HEK293 (cell line): ENCODE measurements at regions not wholly inside any gene's neighbourhood (a gene's known extent, or its start where the extent isn't known, plus 50 kb on each side); places are given as distances from the start of the nearest gene placed in this dataset.

Experiments
- CTCF ChIA-PET: fragments of 350-600 bp; formaldehyde crosslinking; extraction: SDS; loops from one replicate; lab custom pipeline; 2021; ENCODE audit warnings: antibody characterized with exemption; lab: Yijun Ruan, JAX
- POLR2A ChIA-PET: fragments of 300-600 bp; formaldehyde crosslinking; extraction: SDS; loops from one replicate; lab custom pipeline; 2020; ENCODE audit warnings: antibody characterized with exemption, inconsistent platforms; lab: Yijun Ruan, JAX
- H3K27ac ChIP-seq: fragments of 200-500 bp; sonication (Bioruptor generic); 2 replicates; pipeline ENCODE4 v1.5.1; 2014; ENCODE audit warnings: low read depth, low read length, control low read depth, inconsistent platforms; ENCODE audit errors: extremely low read depth
- H3K36me3 ChIP-seq, 2 experiments: fragments of 200-500 bp in 1 of 2; sonication (Bioruptor generic) in 1 of 2; 1 replicate in 1 of 2; 2 replicates in 1 of 2; pipeline ENCODE4 v1.5.1; 2014 to 2017; ENCODE audit warnings: inconsistent platforms in 2 of 2, low read length in 2 of 2; ENCODE audit not compliant: control insufficient read depth in 2 of 2, insufficient read depth in 1 of 2
- H3K4me1 ChIP-seq: fragments of 200-500 bp; sonication (Bioruptor generic); 2 replicates; pipeline ENCODE4 v1.5.1; 2014; ENCODE audit warnings: mild to moderate bottlenecking, low read length, inconsistent platforms; ENCODE audit not compliant: control insufficient read depth, insufficient read depth
- H3K4me3 ChIP-seq: 2 replicates; pipeline ENCODE4 v1.5.1; 2011; ENCODE audit warnings: low read depth, mild to moderate bottlenecking, control low read depth, low read length, moderate library complexity
- H3K9me3 ChIP-seq: fragments of 200-500 bp; sonication (Bioruptor generic); 2 replicates; pipeline ENCODE4 v1.5.1; 2014; ENCODE audit warnings: low read depth, low read length, inconsistent platforms; ENCODE audit not compliant: control insufficient read depth, insufficient read depth
- HOXD13 ChIP-seq: sonication (generic); formaldehyde crosslinking; IDR thresholded peaks from 2 replicates; pipeline ENCODE4 v1.8.0; 2022; ENCODE audit warnings: missing genetic modification reagents, borderline replicate concordance
- KLF10 ChIP-seq: fragments of 450-650 bp; IDR thresholded peaks from 2 replicates; pipeline ENCODE4 v1.5.1; 2018; ENCODE audit warnings: missing biosample characterization, mild to moderate bottlenecking, missing genetic modification characterization
- RBAK ChIP-seq: fragments of 450-650 bp; formaldehyde crosslinking; IDR thresholded peaks from 2 replicates; pipeline ENCODE4 v1.5.1; 2016; ENCODE audit warnings: missing biosample characterization, missing genetic modification characterization
- REST ChIP-seq: fragments of 450-650 bp; formaldehyde crosslinking; IDR thresholded peaks from 2 replicates; pipeline ENCODE4 v1.5.1; 2016; ENCODE audit warnings: missing biosample characterization, missing genetic modification characterization
- ZNF138 ChIP-seq: fragments of 450-650 bp; formaldehyde crosslinking; IDR thresholded peaks from 2 replicates; pipeline ENCODE4 v1.5.1; 2016; ENCODE audit warnings: missing biosample characterization, missing genetic modification characterization, borderline replicate concordance
- ZNF169 ChIP-seq: fragments of 450-650 bp; formaldehyde crosslinking; IDR thresholded peaks from 2 replicates; pipeline ENCODE4 v1.5.1; 2016; ENCODE audit warnings: missing biosample characterization, missing genetic modification characterization
- ZNF211 ChIP-seq: fragments of 450-650 bp; formaldehyde crosslinking; IDR thresholded peaks from 2 replicates; pipeline ENCODE4 v1.5.1; 2016; ENCODE audit warnings: low read depth, missing biosample characterization, missing genetic modification characterization
- ZNF239 ChIP-seq: fragments of 450-650 bp; formaldehyde crosslinking; IDR thresholded peaks from 2 replicates; pipeline ENCODE4 v1.5.1; 2016; ENCODE audit warnings: missing biosample characterization, missing genetic modification characterization
- ZNF513 ChIP-seq: fragments of 450-650 bp; IDR thresholded peaks from 2 replicates; pipeline ENCODE4 v1.5.1; 2018; ENCODE audit warnings: missing biosample characterization, missing genetic modification characterization
- ZNF561 ChIP-seq: fragments of 450-650 bp; IDR thresholded peaks from 2 replicates; pipeline ENCODE4 v1.5.1; 2018; ENCODE audit warnings: missing biosample characterization, missing genetic modification characterization, borderline replicate concordance
- ZNF585B ChIP-seq: fragments of 450-650 bp; formaldehyde crosslinking; IDR thresholded peaks from 2 replicates; pipeline ENCODE4 v1.5.1; 2016; ENCODE audit warnings: missing biosample characterization, missing genetic modification characterization
- ZNF701 ChIP-seq: fragments of 450-650 bp; formaldehyde crosslinking; IDR thresholded peaks from 2 replicates; pipeline ENCODE4 v1.5.1; 2016; ENCODE audit warnings: missing biosample characterization, missing genetic modification characterization
- ZNF777 ChIP-seq: fragments of 450-650 bp; formaldehyde crosslinking; IDR thresholded peaks from 2 replicates; pipeline ENCODE4 v1.5.1; 2017; ENCODE audit warnings: missing biosample characterization, missing genetic modification characterization, borderline replicate concordance
- ZNF837 ChIP-seq: fragments of 450-650 bp; formaldehyde crosslinking; IDR thresholded peaks from 2 replicates; pipeline ENCODE4 v1.5.1; 2016; ENCODE audit warnings: missing biosample characterization, missing genetic modification characterization
- ZSCAN16 ChIP-seq: fragments of 450-650 bp; formaldehyde crosslinking; IDR thresholded peaks from 2 replicates; pipeline ENCODE4 v1.5.1; 2016; ENCODE audit warnings: missing biosample characterization, missing genetic modification characterization
- TF ChIP-seq, protein P1 (sequence below): fragments of 450-650 bp; formaldehyde crosslinking; IDR thresholded peaks from 2 replicates; pipeline ENCODE4 v1.5.1; 2016; ENCODE audit warnings: missing biosample characterization, missing genetic modification characterization
- TF ChIP-seq, protein P2 (sequence below): fragments of 450-650 bp; formaldehyde crosslinking; IDR thresholded peaks from 2 replicates; pipeline ENCODE4 v1.5.1; 2017; ENCODE audit warnings: missing biosample characterization, missing genetic modification characterization

GRCh38 chr5:158170060-158170459, 311.1 kb upstream of the CLINT1 start:
- Histone ChIP-seq H3K27ac (no peak overlapping the region), H3K36me3 (no peaks in the 10 kb centered on the region), H3K9me3 (no peaks in the 10 kb centered on the region), H3K4me1 (0 out of 2 replicates have a peak, but pooled peaks cover 4% of the 10 kb centered on the region), H3K4me3 (no peak overlapping the region)
- no peak for TF ChIP-seq ZNF585B (tag by site-specific recombination)
- TF ChIP-seq, protein P1, sequence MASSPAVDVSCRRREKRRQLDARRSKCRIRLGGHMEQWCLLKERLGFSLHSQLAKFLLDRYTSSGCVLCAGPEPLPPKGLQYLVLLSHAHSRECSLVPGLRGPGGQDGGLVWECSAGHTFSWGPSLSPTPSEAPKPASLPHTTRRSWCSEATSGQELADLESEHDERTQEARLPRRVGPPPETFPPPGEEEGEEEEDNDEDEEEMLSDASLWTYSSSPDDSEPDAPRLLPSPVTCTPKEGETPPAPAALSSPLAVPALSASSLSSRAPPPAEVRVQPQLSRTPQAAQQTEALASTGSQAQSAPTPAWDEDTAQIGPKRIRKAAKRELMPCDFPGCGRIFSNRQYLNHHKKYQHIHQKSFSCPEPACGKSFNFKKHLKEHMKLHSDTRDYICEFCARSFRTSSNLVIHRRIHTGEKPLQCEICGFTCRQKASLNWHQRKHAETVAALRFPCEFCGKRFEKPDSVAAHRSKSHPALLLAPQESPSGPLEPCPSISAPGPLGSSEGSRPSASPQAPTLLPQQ (tag by site-specific recombination) = no peak
- no peak for TF ChIP-seq RBAK
- no peak for TF ChIP-seq ZNF239 (tag by site-specific recombination)
- TF ChIP-seq ZNF211 (tag by site-specific recombination) = no peak
- TF ChIP-seq ZNF701 (tag by site-specific recombination) = no peak
- TF ChIP-seq ZNF513 (tag by site-specific recombination) = no peak
- no peak for TF ChIP-seq KLF10 (tag by site-specific recombination)
- TF ChIP-seq, protein P2, sequence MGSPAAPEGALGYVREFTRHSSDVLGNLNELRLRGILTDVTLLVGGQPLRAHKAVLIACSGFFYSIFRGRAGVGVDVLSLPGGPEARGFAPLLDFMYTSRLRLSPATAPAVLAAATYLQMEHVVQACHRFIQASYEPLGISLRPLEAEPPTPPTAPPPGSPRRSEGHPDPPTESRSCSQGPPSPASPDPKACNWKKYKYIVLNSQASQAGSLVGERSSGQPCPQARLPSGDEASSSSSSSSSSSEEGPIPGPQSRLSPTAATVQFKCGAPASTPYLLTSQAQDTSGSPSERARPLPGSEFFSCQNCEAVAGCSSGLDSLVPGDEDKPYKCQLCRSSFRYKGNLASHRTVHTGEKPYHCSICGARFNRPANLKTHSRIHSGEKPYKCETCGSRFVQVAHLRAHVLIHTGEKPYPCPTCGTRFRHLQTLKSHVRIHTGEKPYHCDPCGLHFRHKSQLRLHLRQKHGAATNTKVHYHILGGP (tag by site-specific recombination) = no peak
- no peak for TF ChIP-seq REST (tag by site-specific recombination)
- CTCF ChIA-PET = interaction anchor here (0.8 to 2.0 kb wide), 5 partner anchors 15 to 408 kb away, joined by 3 to 5 read pairs (median 3); no protein-coding TSS in a partner anchor
- POLR2A ChIA-PET = no interaction called here

DNA sequence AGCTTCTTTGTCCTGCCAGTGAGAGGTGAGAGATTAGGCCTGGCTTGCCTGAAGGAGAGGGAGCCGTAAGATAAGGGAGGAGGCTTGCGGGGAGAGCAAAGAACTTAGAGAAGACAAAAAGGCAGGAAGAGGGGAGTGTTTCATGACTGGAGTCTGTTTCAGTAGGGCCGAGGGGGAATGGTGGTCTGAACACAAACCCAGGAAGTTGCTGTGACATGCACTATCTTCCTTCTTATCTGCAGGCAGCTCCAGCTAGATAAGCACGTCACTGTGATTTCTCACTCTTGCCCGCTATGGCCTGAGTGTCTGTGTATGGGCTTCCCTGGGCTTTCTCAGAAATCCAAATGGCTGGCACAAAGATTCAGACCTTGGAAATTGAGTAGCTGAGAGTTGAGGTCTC, 307.5 kb upstream of the CLINT1 start:
- ChIA-PET POLR2A (no interaction called here), CTCF (interaction anchor here (0.7 to 1.8 kb wide), 3 partner anchors 9 to 282 kb away, joined by 3 to 5 read pairs (median 4); no protein-coding TSS in a partner anchor)
- no peak for TF ChIP-seq ZNF138 (tag by site-specific recombination)
- no peak for TF ChIP-seq ZNF169
- TF ChIP-seq ZSCAN16 (tag by site-specific recombination) = no peak
- no peak for TF ChIP-seq HOXD13 (CRISPR knock-in tag)
- no peak for TF ChIP-seq ZNF837 (tag by site-specific recombination)
- TF ChIP-seq ZNF561 (tag by site-specific recombination) = no peak
- no peak for TF ChIP-seq ZNF777 (tag by site-specific recombination)
- no peak overlapping the region for H3K4me3 ChIP-seq
- H3K9me3 ChIP-seq = no peaks in the 10 kb centered on the region
- H3K4me1 ChIP-seq = 0 out of 2 replicates have a peak, but pooled peaks cover 4% of the 10 kb centered on the region
- no peak overlapping the region for H3K27ac ChIP-seq
- H3K36me3 ChIP-seq = no peaks in the 10 kb centered on the region
